GM23338 (cell line): ENCODE measurements at regions not wholly inside any gene's neighbourhood (a gene's known extent, or its start where the extent isn't known, plus 50 kb on each side); places are given as distances from the start of the nearest gene placed in this dataset.

Source experiments
- ATAC-seq: fragments of 200-7000 bp; cut with Tn5 transposase; 3 replicates; pipeline ENCODE4 v1.9.1; 2020
- DNase-seq: peaks from one replicate; pipeline ENCODE4 v3.0.0-alpha.2; 2015; ENCODE audit warnings: low spot score
- H2AFZ ChIP-seq: fragments of 200-600 bp; sonication (generic); 2 replicates; pipeline ENCODE4 v1.8.0; 2016; ENCODE audit warnings: antibody characterized with exemption, mild to moderate bottlenecking, moderate library complexity
- H3F3A ChIP-seq: fragments of 200-600 bp; sonication (generic); replicated peaks from 2 replicates; pipeline ENCODE4 v1.8.0; 2017; ENCODE audit warnings: antibody characterized with exemption, mixed run types, low read depth
- H3K27ac ChIP-seq: fragments of 200-600 bp; sonication (generic); 2 replicates; pipeline ENCODE4 v1.6.1; 2016; ENCODE audit warnings: low read depth
- H3K27me3 ChIP-seq: fragments of 200-600 bp; sonication (generic); 2 replicates; pipeline ENCODE4 v1.8.0; 2016; ENCODE audit warnings: mild to moderate bottlenecking, mixed run types, moderate library complexity; ENCODE audit not compliant: insufficient read depth
- H3K36me3 ChIP-seq: fragments of 200-600 bp; sonication (generic); 2 replicates; pipeline ENCODE4 v1.8.0; 2016; ENCODE audit warnings: mild to moderate bottlenecking; ENCODE audit not compliant: insufficient read depth
- H3K4me1 ChIP-seq: fragments of 200-600 bp; sonication (generic); 2 replicates; pipeline ENCODE4 v1.8.0; 2016; ENCODE audit warnings: mild to moderate bottlenecking, moderate library complexity; ENCODE audit not compliant: insufficient read depth
- H3K4me2 ChIP-seq: fragments of 200-600 bp; sonication (generic); 2 replicates; pipeline ENCODE4 v1.7.1; 2017; ENCODE audit warnings: mixed run types
- H3K4me3 ChIP-seq: fragments of 200-600 bp; sonication (generic); 2 replicates; pipeline ENCODE4 v1.6.1; 2016; ENCODE audit warnings: mixed run types
- H3K79me2 ChIP-seq: fragments of 200-600 bp; sonication (generic); replicated peaks from 2 replicates; pipeline ENCODE4 v1.8.0; 2017; ENCODE audit warnings: mild to moderate bottlenecking; ENCODE audit not compliant: insufficient read depth
- H3K9me2 ChIP-seq: fragments of 200-600 bp; sonication (generic); 2 replicates; pipeline ENCODE4 v1.8.0; 2017; ENCODE audit not compliant: insufficient read depth
- H4K20me1 ChIP-seq: fragments of 200-600 bp; sonication (generic); replicated peaks from 2 replicates; pipeline ENCODE4 v1.8.0; 2017; ENCODE audit warnings: mild to moderate bottlenecking; ENCODE audit not compliant: insufficient read depth
- H3K27ac Mint-ChIP-seq: 2 replicates; pipeline ENCODE4 v1.8.0; 2020; ENCODE audit warnings: inconsistent platforms, mild to moderate bottlenecking, moderate library complexity, mixed read lengths
- H3K27me3 Mint-ChIP-seq: 3 replicates; pipeline ENCODE4 v1.8.0; 2022; ENCODE audit warnings: low read depth, mild to moderate bottlenecking, moderate library complexity, mixed read lengths, inconsistent platforms; ENCODE audit not compliant: insufficient read depth, poor library complexity
- H3K36me3 Mint-ChIP-seq: 3 replicates; pipeline ENCODE4 v1.8.0; 2021; ENCODE audit warnings: low read depth, mild to moderate bottlenecking, inconsistent platforms, moderate library complexity, mixed read lengths
- H3K4me1 Mint-ChIP-seq: 3 replicates; pipeline ENCODE4 v1.8.0; 2020; ENCODE audit warnings: mild to moderate bottlenecking, inconsistent platforms, mixed read lengths
- H3K4me3 Mint-ChIP-seq: 3 replicates; pipeline ENCODE4 v1.8.0; 2021; ENCODE audit warnings: moderate library complexity, mild to moderate bottlenecking, inconsistent platforms, mixed read lengths
- H3K9me3 Mint-ChIP-seq: 3 replicates; pipeline ENCODE4 v1.8.0; 2020; ENCODE audit warnings: moderate library complexity, mild to moderate bottlenecking, inconsistent platforms, mixed read lengths
- CREB1 ChIP-seq: fragments of 250-450 bp; sonication (Bioruptor Pico); IDR thresholded peaks from 2 replicates; pipeline ENCODE4 v1.5.0; 2020; ENCODE audit warnings: low read depth, mild to moderate bottlenecking, moderate library complexity
- CTCF ChIP-seq, 2 experiments: fragments of 200-600 bp in 1 of 2; sonication (generic) in 1 of 2; conservative IDR thresholded peaks; 2 replicates each; pipeline versions ENCODE4 v1.5.1 to v1.6.1; 2016 to 2017; ENCODE audit warnings: antibody characterized with exemption in 2 of 2, low read depth in 2 of 2, mild to moderate bottlenecking in 2 of 2, moderate library complexity in 1 of 2
- ETS1 ChIP-seq: IDR thresholded peaks from 2 replicates; pipeline ENCODE4 v1.6.1; 2016; ENCODE audit warnings: antibody characterized with exemption
- EZH2 ChIP-seq: fragments of 200-600 bp; sonication (generic); IDR thresholded peaks from one replicate; pipeline ENCODE4 v1.8.0; 2017; ENCODE audit warnings: antibody characterized with exemption, mild to moderate bottlenecking, low read depth; ENCODE audit not compliant: unreplicated experiment
- POLR2AphosphoS5 ChIP-seq: IDR thresholded peaks from 2 replicates; pipeline ENCODE4 v1.6.1; 2016; ENCODE audit warnings: antibody characterized with exemption, low read depth
- REST ChIP-seq: IDR thresholded peaks from one replicate; pipeline ENCODE4 v1.6.1; 2018; ENCODE audit warnings: antibody characterized with exemption; ENCODE audit not compliant: unreplicated experiment
- STAT1 ChIP-seq: IDR thresholded peaks from one replicate; pipeline ENCODE4 v1.6.1; 2016; ENCODE audit warnings: antibody characterized with exemption; ENCODE audit not compliant: unreplicated experiment
- ZNF331 ChIP-seq: fragments of 250-450 bp; sonication (Bioruptor Pico); IDR thresholded peaks from 2 replicates; pipeline ENCODE4 v1.5.0; 2020; ENCODE audit warnings: low read depth, mild to moderate bottlenecking, moderate library complexity
- ZNF462 ChIP-seq: fragments of 250-450 bp; sonication (Bioruptor Pico); IDR thresholded peaks from 2 replicates; pipeline ENCODE4 v1.5.0; 2020; ENCODE audit warnings: mild to moderate bottlenecking, moderate library complexity

GRCh38 chr15:47400603-47401002 lies 316.7 kb upstream of the SEMA6D start (continued):
- TF ChIP-seq STAT1 = no peak
- no peak for TF ChIP-seq ETS1
- TF ChIP-seq CTCF (conservative IDR thresholded peaks at IDR 0.05; ENCODE audit: low read depth in 2 of 2) = no peak
- no peak for TF ChIP-seq EZH2

GRCh38 chr15:47401427-47401826 lies 315.9 kb upstream of the SEMA6D start:
- Mint-ChIP-seq H3K4me3 (no peak overlapping the region), H3K27ac (no peak overlapping the region), H3K4me1 (peaks cover 20% of the 10 kb centered on the region)
- TF ChIP-seq ETS1 = no peak
- TF ChIP-seq CREB1 = no peak
- no peak for TF ChIP-seq REST
- TF ChIP-seq ZNF331 (CRISPR knock-in tag) = no peak
- no peak for TF ChIP-seq POLR2AphosphoS5
- no peak for TF ChIP-seq ZNF462 (CRISPR knock-in tag)
- no peak for TF ChIP-seq STAT1

More at GRCh38 chr15:47401427-47401826, 315.9 kb upstream of the SEMA6D start:
- ATAC-seq (no peak), DNase-seq (no peak)
- Histone ChIP-seq H3K9me2 (0 out of 2 replicates have a peak, but pooled peaks cover 4% of the 10 kb centered on the region), H3K36me3 (no peaks in the 10 kb centered on the region), H3K79me2 (no peaks in the 10 kb centered on the region), H3K4me3 (no peak overlapping the region), H3K27ac (no peak overlapping the region), H3K4me1 (peaks cover 12% of the 10 kb centered on the region), H3F3A (no peaks in the 10 kb centered on the region), H3K4me2 (no peak overlapping the region), H3K27me3 (no peaks in the 10 kb centered on the region), H4K20me1 (no peaks in the 10 kb centered on the region), H2AFZ (no peak overlapping the region)
- Mint-ChIP-seq H3K36me3 (no peaks in the 10 kb centered on the region), H3K9me3 (no peaks in the 10 kb centered on the region; the same call in 2 of the 3 replicates), H3K27me3 (peaks cover 5% of the 10 kb centered on the region)
